ENCODE measurements at regions not wholly inside any gene's neighbourhood (a gene's known extent, or its start where the extent isn't known, plus 50 kb on each side); places are given as distances from the start of the nearest gene placed in this dataset.

GRCh38 chr5:2217219-2217618, 334.5 kb upstream of the IRX4 start:
- no peak for DNase-seq (ENCODE audit: low spot score)
- in situ Hi-C loops (cut with MboI; ENCODE audit: low pct_unique_long_range_greater_than_20kb, low sequenced_read_pairs, unreplicated experiment): no loop called here
- TF ChIP-seq CTCF (IDR thresholded peaks at IDR 0.05; ENCODE audit: extremely low read depth, insufficient read depth, missing control alignments): no peak

GRCh38 chr5:2214910-2215590, 332.3 kb upstream of the IRX4 start:
- in situ Hi-C loops (cut with MboI; ENCODE audit: low pct_unique_long_range_greater_than_20kb, low sequenced_read_pairs, unreplicated experiment): no loop called here
- no peak for TF ChIP-seq CTCF (IDR thresholded peaks at IDR 0.05; ENCODE audit: extremely low read depth, insufficient read depth, missing control alignments)
- no peak for DNase-seq (ENCODE audit: low spot score)

DNA sequence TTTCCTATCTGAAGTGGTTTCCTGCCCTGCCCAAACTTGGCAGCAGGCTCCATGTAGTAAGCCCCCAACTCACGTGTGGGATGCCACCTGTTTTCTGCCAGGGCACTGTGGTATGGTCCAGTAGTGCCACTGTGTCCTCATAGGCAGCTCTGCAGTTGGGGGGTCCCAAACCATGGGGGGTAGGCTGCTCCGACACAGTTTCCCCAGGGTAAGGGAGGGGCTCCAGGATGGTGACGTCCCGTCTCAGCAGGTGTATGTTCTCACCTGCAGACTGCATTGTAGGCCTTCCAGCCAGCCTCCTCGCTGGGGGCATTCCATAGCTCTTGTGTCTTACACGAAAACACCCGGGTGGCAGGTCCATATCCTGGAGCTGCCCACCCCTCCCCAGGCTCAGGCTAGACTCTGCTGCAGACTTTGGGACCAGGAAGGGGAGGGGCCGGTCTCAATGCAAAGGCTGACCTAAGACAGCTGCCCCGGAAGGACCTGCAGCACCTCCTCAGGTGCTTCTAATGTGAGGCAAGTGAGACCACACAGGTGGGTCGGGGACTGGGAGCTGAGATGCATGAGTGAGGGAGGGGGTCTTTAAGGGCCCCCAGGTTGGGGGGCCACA, 330.5 kb upstream of the IRX4 start:
- in situ Hi-C loops (cut with MboI; ENCODE audit: low pct_unique_long_range_greater_than_20kb, low sequenced_read_pairs, unreplicated experiment): no loop called here
- no peak for TF ChIP-seq CTCF (IDR thresholded peaks at IDR 0.05; ENCODE audit: extremely low read depth, insufficient read depth, missing control alignments)
- DNase-seq (ENCODE audit: low spot score): no peak

DNA sequence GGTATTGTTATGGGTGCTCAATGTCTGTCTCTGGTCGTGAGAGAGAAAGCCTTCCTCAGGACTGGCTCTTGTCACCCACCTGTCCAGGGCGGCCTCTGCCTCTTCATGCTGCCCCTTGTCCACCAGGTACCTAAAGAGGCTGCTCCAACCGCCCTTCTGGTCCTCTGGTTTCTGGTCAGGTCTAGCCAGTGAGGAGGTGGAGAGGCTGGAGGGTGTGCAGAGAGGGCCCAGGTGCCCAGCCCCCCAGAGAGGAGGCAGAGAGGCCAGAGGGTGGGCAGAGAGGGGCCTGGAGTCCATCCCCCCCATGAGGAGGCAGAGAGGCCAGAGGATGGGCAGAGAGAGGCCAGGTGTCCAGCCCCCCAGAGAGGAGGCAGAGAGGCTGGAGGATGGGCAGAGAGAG, 329.8 kb upstream of the IRX4 start:
- no peak for DNase-seq (ENCODE audit: low spot score)
- in situ Hi-C loops (cut with MboI; ENCODE audit: low pct_unique_long_range_greater_than_20kb, low sequenced_read_pairs, unreplicated experiment): no loop called here
- TF ChIP-seq CTCF (IDR thresholded peaks at IDR 0.05; ENCODE audit: extremely low read depth, insufficient read depth, missing control alignments): no peak

- in situ Hi-C loops (cut with MboI; ENCODE audit: low pct_unique_long_range_greater_than_20kb, low sequenced_read_pairs, unreplicated experiment): no loop called here
- TF ChIP-seq CTCF (IDR thresholded peaks at IDR 0.05; ENCODE audit: extremely low read depth, insufficient read depth, missing control alignments): no peak
- DNase-seq (ENCODE audit: low spot score): no peak
These were observed 325.5 kb upstream of the IRX4 start for GRCh38 chr5:2208239-2208544.

- no peak for DNase-seq (ENCODE audit: low spot score)
- TF ChIP-seq CTCF (IDR thresholded peaks at IDR 0.05; ENCODE audit: extremely low read depth, insufficient read depth, missing control alignments): no peak
- in situ Hi-C loops (cut with MboI; ENCODE audit: low pct_unique_long_range_greater_than_20kb, low sequenced_read_pairs, unreplicated experiment): no loop called here
These were observed 324.9 kb upstream of the IRX4 start for GRCh38 chr5:2207416-2208238.

Data from GM13977 (cell line).